ENCODE measurements at regions not wholly inside any gene's neighbourhood (a gene's known extent, or its start where the extent isn't known, plus 50 kb on each side); places are given as distances from the start of the nearest gene placed in this dataset.

DNA sequence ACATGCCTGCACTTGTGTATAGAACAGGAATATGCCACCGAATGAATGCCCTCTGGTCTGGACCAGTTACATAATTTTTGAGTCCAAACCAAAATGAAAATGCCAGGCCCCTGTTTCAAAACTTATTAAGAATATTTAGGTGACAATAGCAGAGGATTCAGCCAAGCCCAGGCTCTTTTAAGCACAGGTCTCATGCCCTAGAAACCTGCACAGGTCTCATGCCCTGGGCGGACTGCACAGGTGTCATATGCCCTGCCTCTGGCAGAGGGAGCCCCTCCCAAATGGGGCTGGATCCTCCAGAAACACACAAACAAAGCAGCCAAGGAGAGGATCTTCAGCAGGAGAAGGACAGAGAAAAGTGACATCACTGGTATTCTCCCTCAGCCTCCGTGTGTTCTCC is 605.4 kb upstream of the NRP1 start:
- TF ChIP-seq POLR2AphosphoS5 (IDR thresholded peaks at IDR 0.05) (no peak), POLR2A (IDR thresholded peaks at IDR 0.05) (no peak)
